Effector CD4-positive, alpha-beta T cell (primary cell): ENCODE measurements at regions not wholly inside any gene's neighbourhood (a gene's known extent, or its start where the extent isn't known, plus 50 kb on each side); places are given as distances from the start of the nearest gene placed in this dataset.

Experiments
- DNase-seq: peaks from one replicate; pipeline ENCODE4 v3.0.0-alpha.2; 2020

- no peak for DNase-seq
Measured at GRCh38 chr2:220458051-220458450, 830.6 kb downstream of the SLC4A3 start.

- DNase-seq, result no peak
Measured at GRCh38 chr2:220460257-220460985, 833.0 kb downstream of the SLC4A3 start.

- DNase-seq, result no peak
Measured at GRCh38 chr2:220463876-220464275, 836.4 kb downstream of the SLC4A3 start.

DNA sequence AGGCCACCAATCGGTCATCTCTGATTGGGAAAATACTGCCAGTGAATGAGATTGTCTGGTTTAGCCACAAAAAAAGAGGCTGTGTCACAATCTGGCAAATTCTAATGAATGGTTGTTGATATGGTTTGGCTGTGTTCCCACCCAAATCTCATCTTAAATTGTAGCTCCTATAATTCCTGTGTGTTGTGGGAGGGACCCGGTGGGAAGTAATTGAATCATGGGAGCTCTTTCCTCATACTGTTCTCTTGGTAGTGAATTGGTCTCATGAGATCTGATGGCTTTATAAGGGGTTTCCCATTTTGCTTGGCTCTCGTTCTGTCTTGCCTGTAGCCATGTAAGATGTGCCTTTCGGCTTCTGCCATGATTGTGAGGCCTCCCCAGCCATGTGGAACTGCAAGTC, 838.3 kb downstream of the SLC4A3 start:
- no peak for DNase-seq

GRCh38 chr2:220466251-220466691, 838.8 kb downstream of the SLC4A3 start:
- no peak for DNase-seq

DNA sequence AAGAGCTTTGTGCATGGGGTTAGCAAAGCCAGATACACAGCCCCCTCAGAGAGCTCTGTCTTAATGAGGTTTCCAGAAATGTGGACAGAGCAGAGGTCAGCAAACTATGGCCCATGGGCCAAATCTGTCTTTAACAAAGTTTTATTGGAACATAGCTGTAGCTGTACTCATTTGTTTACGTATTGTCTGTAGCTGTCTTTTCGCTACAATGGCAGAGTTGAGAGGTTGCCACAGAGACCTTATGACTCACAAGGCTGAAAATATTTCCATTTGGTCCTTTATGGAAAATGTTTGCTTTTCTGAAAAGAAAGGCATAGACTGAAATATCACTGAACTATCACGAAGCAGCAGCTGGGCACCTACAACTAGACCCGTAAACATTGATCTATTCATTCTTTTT, 841.8 kb downstream of the SLC4A3 start:
- DNase-seq, result no peak

GRCh38 chr2:220473611-220474010, 846.2 kb downstream of the SLC4A3 start:
- DNase-seq, result no peak

- no peak for DNase-seq
Measured at GRCh38 chr2:220476877-220477276, 849.4 kb downstream of the SLC4A3 start.

DNA sequence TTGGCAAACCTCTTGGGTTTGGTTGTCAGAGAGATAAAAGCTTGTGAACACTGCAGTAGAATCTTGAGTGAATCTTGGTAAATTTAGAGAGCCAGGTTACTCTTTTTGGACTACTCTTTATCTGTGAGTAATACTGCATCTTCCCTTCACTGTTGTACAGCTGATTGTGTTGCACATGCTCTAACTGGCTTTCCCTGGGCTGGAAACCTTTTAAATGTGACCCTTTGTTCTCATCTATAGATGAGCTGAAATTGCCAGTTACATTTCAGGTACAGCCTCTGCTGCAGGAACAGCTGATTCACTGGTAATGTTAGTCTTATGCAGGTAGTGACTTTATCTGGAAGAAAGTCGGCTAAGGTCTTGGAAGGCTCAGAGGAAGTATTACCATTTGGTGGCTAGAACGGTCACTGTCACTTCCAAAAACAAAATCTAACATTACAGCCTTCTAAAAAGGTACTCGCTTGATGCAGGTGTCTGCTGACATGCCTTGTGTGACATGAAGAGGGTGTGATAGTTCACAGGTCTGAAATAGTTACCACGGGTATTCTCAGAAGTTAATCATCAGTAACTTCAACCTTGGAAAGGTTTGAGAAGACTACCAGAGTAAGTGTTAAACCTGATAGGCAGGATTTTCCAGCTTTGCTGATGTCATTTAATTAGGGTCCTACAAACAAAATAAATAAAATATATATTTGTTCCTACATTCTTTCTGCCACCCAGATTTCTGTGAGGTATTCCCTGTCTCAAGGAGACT, 851.1 kb downstream of the SLC4A3 start:
- no peak for DNase-seq

DNA sequence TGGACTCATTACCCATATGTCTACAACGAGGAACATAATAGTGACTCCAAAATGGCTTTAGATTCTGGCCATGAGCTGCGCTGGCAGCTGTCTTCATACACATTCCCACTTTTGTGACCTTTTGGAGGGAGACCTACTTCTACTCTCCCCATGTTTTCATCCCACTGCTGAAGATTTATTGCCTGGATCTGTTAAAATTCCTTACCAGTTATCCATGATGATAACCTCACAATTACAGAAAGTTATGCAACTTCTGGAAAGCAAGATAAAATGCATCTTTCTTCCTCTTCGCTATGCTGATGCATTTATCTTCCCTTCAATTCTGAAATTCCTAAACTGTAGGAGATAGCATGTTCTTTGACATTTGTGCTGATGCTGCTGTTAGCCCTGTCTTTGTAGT, 855.3 kb downstream of the SLC4A3 start:
- no peak for DNase-seq

DNA sequence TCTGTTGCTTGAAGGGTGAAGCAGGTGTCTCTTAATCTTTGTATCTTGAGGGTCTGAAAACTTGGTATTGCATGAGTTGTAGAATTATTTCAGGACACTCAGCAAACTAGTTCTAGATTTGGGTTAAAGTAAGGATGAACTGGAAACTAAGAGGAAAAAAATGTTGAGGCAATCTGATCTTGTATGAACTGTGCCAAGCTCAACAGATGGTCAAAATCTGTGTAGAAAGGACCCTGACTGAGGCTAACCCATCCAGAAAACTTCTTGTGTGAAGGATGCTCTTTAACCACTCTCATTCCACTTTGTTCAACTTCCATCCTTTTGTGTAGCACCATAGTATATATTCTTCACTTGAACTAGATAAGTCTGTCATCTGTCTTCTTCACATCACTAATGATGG, 861.7 kb downstream of the SLC4A3 start:
- DNase-seq, result no peak

DNA sequence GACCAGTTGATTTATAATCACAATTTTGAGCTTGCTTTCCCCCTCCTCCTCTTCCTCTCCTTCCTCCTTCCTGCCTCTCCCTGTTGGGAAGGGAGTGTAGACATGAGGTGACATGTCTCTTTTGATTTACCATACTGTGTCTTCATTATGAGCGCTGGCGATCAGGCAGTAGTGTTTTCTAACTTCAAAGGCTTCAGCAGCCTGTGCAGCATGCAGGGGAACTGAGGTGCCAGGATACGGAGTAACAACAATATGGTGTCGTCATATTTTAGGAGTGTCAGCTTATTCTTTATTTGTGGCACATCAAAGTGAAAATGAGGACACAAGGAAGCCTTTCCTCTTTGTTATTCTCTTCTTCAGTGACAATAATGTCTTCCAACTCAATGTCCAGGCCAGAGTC, 864.2 kb downstream of the SLC4A3 start:
- DNase-seq, result no peak

- no peak for DNase-seq
Measured at GRCh38 chr2:220493871-220494525, 866.6 kb downstream of the SLC4A3 start.

GRCh38 chr2:220496513-220496912, 869.1 kb downstream of the SLC4A3 start:
- no peak for DNase-seq

GRCh38 chr2:220499225-220499624, 871.8 kb downstream of the SLC4A3 start:
- DNase-seq, result no peak

- no peak for DNase-seq
Measured at GRCh38 chr2:220502539-220502938, 875.1 kb downstream of the SLC4A3 start.

- DNase-seq, result no peak
Measured at GRCh38 chr2:220503431-220503830, 876.0 kb downstream of the SLC4A3 start.

DNA sequence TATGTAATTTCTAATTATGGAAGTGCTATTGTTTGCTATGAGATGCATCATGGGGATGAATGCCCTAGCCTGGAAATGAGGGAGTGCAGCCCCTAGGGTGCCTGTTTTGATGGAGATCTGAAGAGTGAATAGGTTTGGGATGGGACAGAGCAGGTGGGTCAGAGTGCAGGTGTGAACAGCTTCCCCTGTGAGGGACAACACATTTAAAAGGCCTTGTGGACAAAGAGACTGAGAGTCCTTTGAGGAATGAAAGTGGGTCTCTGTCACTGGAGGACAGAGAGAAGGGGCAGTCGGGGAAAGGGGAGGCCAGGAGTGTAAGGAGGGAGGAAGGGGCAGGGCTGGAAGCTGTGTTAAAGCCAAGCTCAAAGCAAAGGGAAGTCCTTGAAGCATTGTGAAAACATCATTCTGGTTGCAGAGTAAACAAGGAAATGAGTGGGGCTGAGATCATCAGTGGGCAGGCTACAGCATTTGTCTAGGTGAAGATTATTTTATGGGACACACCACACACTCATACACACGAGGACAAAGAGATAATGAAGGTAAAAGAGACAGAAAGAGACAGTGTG, 877.6 kb downstream of the SLC4A3 start:
- DNase-seq, result no peak

DNA sequence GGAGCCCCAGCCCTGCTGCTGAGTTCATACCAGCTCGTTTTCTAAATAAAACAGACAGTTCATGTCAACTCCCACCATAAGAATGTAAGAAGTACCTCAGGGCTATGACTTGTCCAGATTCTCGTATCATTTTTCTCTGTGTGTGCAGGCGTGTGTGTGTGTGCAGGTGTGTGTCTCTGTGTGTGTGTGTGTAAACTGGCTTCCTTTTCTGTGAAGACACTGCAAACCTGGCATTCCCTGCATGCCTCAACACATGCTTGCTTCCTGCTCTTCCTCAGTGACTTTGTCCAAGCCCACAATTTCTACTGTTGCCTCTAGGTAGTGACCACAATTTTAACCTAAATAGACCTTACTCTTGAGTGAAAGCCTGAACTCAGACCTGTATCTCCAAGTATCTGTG, 879.0 kb downstream of the SLC4A3 start:
- DNase-seq, result no peak

DNA sequence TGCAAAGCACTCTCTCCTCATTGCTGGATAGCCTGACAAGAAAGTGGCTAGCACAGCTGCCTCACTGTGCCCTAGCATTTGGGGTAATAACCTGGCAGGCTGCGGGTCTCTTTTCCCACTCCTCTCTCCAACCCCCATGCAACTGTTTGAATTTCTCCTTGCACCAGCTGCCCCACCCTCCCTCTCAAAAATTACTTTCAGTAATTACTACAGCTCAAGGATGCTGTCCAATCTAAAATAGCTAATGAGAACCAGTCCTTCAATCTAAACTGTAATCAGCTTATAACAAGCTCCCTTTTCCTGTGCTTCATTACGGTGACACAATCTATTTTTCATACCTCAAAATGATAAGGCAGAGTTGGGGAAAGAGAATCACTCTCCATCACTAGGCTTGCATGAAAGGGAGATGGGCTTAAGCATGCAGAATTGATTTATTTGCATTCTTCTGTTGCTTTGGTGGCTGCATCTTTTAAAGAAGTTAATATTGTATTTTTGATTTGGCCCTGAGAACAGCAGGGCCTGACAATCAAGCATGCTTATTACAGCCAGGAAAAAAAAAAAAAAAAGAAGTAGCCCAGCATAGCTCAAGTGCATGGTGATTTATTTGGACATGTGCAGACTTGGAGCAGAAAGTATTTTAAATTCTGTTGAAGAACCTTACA, 881.8 kb downstream of the SLC4A3 start:
- DNase-seq, result no peak

GRCh38 chr2:220509966-220510365, 882.5 kb downstream of the SLC4A3 start:
- no peak for DNase-seq

- DNase-seq, result no peak
Measured at GRCh38 chr2:220510668-220511067, 883.2 kb downstream of the SLC4A3 start.

DNA sequence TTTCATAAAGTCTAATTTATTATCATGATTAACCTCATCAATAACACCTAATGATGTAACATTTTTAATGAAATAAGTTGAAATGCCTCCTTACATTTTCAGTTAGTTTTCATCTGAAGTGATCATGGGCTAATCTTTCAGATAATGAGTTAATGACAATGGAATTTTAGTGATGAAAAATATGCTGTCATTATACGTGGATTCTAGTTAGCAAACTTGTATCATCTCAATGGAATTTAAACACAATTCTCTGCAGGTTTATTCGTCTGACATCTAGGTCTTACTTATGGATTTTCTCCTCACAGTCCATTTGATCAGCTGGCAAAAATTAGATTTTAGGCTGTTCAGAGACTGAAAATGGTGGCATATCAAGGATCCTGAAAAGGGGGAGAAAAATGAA, 885.0 kb downstream of the SLC4A3 start:
- DNase-seq, result no peak
